DMS153 (cell line): ENCODE measurements at regions not wholly inside any gene's neighbourhood (a gene's known extent, or its start where the extent isn't known, plus 50 kb on each side); places are given as distances from the start of the nearest gene placed in this dataset.

Source experiments
- DNase-seq: peaks from one replicate; lab custom pipeline; 2025; lab: John Stamatoyannopoulos, UW

DNA sequence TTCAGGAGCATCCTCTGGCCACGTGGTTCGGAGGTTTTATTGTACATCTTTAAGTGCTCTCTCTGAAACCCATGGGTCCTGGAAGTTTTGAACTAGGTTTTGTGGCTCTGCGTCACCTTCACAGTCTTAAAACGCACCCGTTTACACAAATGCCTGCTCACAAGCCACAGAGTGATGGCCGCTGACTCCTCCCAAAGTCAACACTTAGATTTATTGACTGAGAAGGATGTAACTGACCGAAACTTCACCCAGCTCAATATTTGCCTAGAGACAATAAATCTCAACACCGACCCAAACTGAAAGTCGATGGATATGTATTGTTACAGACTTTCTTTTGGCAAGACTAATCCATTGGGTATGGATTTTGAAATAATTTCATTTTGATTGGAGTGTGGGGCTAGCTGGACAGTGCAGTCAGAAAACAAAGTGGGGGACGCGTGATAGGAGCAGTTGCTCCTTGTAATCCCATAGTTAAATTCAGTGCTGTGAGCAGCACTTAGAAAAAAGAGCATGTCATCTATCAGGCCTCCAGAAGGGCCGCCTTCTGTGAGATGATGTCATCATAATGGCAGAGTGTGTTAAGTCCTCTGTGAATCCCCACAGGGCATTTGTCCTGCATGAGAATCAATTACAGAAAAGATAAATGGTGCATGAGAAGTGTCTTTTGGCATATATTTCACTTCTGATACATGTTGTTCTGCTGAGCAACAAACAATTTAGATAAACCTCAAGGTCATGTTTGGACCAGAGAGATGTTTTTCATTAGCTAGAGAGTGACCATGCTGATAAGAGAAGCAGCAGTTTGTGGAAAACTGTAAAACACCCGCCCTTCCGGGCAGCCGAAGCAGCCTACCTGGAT is 183.7 kb downstream of the INO80D start:
- DNase-seq: peak; percentile 77

DNA sequence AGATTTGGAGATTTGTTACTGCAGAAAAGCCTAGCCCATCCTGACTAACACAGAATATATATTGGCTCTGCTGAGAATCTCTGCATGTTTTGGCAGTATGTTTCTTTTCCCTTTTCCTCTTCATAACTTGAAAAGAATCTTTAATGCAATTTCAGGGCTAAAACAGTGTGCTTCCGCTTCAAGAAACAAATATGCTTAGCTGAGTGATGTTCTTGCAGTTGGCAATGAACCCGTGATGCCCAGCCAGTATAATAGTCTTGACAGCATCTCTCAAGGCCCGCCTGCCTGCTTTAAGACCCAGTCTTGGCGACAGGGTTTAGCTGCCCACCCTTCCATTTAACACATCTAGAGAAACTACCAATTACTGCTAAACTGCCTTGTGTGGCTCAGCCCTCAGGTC is 184.5 kb downstream of the INO80D start:
- no peak for DNase-seq

DNA sequence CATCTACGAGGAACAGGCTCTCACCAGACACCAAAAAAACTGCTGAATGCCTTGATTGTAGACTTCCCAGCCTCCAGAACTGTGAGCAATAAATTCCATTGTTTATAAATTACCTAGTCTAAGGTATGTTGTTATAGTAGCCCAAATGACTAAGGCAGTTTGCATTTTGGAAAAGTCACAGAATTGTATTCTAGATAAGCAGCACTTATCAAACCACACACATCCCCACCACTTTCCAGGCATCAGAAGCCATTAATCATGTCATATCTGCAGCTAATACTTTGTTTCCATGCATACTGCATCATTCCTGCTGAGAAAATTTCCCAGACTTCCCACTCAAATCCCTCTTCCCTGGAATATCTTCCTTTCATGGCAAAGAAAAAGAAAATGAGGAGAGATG is 187.2 kb downstream of the INO80D start:
- DNase-seq: no peak

DNA sequence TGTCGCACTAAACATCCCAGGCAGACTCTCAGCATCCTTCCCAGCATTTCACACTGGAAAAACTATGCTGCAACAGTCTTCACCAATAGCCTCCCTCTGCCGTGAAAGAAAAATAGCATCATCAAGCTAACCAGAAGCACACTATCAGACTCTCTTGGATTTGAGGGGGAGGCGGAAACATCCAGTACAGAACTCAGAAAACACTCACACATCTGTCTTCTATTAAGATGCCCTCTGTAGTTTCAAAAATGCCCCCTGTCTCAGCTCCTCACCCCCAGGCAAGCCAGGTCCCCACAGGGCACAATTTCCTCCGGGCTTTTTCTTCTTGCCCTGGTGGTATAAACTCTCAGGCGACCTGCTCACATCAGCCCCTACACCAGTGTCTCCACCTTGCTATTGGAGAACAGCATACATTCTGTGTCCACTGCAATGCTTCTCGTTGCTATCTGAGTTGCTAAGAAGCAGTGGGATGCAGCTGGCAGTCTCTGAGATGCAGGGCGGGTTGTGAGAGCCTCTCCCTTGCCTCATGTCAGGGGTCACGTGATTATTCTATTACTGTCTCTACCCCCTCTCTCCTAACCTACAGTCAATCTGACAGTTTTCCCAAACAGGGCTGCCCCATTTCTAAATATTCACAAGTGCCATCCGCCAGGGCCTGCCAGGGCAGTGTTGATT is 189.9 kb downstream of the INO80D start:
- peak; percentile 8 for DNase-seq

DNA sequence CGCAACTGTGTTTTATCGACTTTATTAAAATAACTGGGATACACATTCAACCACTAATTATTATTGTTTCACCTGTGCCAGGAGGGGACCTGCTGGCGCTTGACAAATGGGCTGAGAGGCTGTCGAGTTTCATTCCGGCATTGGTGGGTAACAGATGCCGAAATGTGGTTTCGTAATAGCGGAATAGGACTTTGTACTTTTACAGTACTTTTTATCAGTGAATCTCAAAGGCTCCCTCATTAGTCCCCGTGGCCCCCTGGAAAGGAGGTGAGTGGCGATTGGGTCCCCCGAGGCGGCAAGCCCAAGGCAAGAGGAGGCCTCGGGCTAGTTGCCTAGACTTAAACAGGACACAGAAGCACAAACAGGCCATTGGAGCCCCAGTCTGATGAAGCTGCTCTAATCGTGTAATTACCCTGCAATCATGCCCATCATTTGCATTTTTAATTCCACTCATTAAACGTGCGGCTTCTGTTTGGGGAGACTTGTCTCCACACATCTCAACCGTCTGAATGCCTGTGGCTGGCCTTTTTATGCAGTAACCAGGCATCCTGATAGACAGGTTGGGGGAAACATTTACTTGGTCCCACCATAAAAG is 193.2 kb downstream of the INO80D start:
- no peak for DNase-seq

DNA sequence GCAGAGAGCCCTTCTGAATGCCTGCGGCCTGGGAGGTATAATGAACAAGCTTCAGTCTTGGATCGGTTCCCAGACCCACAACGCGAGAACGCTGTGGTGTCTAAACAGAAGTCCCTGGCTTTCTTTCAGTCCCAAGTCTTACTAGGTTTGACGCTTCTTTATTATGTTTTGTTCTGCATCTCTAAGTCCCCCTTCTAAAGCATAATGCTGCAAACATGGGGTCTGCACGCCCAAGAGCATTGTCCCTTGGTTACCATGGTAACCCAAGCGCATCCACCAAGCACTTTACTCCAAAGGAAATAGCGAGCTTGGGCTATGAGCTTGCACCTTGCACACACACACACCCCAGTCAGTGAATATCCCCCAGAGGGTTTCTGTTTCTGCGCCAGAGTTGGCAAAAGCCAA is 193.7 kb downstream of the INO80D start:
- peak; percentile 69 for DNase-seq

DNA sequence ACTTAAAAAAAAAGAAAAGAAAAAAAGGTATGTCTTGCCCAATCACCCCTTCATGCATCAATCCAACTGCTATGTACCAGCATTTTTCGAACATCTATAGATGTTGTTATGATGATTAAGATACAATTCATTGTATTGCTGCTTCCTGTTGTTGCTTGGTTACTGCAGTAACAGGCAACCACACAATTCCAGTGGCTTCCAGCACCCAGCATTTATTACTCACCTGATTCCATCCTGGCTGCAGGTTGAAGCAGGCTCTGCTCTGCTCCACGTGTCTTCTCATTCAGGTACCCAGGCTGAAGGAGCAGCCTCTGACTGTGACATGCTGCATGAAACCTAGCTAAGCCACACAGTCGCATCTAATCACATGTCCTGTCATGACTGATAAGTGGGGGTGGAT is 196.9 kb downstream of the INO80D start:
- DNase-seq: peak; percentile 92

DNA sequence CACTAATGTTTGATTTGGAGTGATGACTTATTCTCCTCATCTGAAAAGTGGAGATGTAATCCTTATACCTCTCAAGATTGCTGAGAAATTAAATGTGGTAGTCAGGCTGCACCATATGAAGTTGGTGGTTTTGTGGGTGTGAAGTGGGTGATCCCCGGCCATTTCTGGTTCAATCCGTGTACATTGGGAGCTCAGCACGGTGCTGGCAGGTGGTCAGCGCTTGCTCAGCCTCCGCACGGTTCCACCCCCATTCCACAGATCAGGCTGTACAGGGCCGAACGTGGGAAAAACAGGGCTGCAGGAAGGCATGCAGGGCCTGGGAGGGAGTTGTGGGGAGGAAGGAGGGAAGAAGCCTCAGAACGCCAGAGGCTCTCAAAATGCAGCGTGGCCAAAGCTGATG is 198.3 kb downstream of the INO80D start:
- DNase-seq: no peak

DNA sequence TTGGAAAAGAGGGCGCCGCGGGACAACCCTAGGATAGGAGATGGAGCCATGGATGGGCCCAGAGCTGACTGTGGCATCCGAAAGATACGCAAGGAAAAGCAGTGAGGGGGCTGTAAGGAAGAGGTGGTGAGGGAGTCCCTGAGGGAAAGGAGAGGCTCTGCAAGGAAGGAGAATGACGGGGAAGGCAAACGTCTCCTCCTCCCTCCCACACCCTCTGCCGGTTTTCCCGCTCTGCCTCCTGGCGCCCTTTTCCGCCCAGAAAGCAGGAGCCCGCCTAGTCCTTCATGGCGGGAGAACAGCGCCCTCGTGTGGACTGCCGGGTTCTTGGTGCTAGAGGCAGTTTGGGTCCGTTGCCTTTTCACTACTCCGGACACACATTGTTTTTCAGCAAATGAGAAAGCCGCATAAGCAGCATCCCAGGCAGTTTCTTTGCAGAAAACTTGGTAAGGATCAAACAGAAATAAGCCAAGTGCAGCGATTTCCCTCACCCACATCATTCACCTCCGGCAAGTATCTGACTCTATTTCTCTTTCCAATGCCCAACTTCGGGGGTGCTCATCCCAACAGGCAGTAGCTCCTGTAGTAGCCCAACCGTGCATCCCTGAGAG is 200.4 kb downstream of the INO80D start:
- DNase-seq: no peak

DNA sequence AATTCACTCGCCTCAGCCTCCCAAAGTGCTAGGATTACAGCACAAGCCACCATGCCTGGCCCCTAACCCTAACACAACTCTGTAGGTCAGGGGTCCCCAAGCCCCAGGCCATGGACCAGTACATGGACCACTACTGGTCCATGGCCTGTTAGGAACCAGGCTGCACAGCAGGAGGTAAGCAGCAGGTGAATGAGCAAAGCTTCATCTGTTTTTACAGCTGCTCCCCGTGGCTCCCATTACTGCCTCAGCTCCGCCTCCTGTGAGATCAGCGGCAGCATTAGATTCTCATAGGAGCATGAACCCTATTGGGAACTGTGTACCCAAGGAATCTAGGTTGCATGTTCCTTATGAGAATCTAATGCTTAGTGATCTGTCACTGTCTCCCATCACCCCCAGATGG is 201.7 kb downstream of the NRP2 start:
- DNase-seq: no peak

DNA sequence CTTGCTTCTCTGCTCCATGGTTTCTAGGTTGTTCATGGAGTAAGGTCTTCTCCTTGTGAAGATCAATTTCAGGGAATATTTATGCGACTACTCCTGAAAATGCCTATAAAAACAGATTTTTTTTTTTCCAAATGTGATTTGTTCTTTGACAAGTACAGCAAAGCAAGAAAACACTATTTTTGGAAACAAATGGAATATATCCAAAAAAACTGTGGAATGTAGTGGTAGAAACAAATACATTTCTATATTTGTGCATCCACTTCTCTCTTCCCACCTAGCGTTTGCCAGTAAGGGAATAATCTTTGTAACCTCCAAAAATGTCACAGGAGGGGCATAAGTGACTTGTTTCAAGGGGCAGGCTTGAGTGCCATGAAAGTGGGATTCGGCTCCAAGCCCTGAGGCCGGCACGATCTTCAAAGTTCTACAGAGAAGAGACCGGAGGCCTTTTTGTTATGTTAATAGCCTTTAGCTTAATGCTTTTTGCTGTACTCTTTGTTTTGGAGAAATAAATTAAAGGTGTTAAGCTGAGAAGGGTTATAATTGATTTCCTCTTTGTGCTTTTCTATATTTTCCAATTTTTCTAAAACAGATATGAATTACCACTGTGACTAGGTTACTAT is 200.6 kb downstream of the NRP2 start:
- DNase-seq: no peak

DNA sequence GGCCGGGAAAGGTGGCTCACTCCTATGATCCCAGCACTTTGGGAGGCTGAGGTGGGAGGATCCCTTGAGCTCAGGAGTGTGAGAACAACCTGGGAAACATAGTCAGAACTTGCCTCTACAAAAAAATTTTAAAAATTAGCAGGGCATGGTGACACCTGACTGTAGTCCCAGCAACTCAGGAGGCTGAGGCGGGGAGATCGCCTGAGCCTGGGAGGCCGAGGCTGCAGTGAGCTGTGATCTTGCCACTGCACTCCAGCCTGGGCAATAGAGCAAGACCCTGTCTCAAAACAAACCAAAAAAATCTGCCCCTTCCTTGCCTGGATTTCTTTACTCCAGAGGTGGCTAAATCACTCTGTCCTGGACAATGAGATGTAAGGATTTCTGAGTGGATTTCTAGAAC is 197.7 kb downstream of the NRP2 start:
- DNase-seq: no peak

DNA sequence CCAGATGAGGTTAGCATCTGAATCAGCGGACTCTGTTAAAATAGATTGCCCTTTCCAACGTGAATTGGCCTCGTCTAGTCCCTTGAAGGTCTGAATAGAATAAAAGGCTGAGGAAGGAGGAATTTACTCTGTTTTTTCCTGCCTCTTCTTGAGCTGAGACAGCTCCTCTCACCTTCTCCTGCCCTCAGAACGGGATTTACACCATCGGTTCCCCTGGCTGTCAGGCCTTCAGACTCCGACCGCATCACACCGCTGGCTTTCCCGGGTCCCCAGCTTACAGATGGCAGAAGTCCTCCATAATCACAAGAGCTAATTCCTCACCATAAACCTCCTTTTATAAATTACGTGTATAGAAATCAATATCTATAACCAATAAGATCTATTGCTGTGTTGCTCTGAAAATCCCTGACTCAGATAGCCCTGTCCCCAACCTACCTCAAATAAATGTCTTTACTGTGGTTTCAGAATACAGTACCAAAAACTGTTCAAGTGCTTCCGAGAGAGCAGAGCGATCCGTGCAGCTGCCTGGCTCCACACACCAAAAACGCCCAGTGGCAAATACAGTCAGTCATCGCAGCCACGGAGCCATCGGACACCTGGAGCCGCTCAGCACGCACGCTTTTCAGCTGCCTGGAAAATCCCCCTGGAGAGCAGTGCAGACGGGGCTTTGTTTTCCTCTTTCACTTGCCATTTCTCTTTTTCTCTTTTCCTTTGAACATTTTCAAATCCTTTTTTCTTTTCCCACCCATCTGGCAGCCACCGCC is 196.9 kb downstream of the NRP2 start:
- DNase-seq: peak; percentile 41

DNA sequence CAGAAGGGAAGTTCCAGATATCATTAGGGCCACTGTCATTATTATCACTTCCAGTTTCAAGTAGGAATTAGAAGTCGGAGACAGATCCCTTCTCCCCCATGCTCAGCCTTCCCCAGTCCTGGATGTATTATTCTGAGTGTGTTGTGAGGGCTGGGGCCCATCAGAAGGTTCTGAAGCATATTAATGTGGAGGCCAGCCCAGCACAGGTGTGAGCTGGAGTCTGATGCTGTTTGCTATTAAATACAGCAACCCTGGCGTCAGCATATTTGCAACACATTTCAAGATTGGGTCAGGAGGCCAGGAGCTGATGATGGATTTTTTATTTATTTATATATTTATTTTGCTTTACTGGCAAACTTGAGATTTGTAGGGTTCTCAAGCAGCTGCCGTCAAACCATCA is 195.2 kb downstream of the NRP2 start:
- DNase-seq: no peak

DNA sequence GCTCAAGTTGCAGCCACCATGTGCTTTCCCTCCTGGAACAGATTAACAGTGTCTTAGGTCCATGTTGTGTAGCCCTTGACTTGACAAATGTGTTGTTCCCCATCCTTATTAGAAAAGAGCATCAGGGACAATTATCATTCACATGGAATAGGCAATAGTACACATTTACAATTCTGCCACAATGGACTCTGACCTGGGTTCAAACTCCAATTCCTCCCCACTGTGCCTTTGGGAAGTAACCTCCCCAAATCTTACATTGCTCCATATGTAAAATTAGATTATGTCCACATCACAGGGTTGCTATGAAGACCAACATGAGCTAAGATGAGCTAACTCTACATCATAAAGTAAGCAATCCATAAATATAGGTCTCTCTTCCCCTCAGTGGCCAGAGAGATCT is 193.8 kb downstream of the NRP2 start:
- DNase-seq: no peak

DNA sequence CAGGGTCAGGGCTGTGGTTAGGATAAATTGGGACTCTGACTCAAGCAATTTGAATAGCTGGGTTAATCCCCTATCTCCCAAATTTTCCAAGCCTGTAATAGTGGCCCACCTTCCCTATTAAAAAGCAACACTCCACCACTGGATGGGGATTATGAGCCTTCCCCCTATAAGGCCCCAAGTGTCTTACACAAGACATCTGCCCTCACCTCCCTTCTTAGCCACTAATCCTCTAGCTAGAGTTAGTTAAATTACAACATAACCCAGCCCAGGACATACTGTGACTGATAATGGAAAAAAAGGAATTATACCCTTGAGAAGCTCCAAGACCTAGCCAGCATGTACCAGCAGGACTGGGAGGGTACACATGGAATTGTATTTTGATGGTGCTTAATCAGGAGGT is 190.4 kb downstream of the NRP2 start:
- no peak for DNase-seq

DNA sequence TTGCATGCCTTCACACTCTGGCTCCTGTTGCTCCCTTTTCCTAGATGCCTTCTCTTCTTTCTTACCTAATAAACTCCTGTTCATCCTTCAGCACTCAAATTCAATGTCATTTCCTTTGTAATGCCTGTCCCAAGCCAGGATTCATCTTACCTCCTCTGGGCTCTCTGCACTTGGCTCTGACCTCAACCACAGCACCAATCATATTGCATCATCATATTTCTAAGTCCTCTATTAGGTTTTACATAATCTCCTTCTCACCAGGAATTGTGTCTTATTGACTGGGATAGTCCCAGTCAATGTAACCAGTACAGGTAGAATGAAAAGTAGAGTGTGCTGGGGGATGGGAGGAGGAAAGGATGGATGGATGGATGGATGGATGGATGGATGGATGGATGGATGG is 187.1 kb downstream of the NRP2 start:
- DNase-seq: no peak

DNA sequence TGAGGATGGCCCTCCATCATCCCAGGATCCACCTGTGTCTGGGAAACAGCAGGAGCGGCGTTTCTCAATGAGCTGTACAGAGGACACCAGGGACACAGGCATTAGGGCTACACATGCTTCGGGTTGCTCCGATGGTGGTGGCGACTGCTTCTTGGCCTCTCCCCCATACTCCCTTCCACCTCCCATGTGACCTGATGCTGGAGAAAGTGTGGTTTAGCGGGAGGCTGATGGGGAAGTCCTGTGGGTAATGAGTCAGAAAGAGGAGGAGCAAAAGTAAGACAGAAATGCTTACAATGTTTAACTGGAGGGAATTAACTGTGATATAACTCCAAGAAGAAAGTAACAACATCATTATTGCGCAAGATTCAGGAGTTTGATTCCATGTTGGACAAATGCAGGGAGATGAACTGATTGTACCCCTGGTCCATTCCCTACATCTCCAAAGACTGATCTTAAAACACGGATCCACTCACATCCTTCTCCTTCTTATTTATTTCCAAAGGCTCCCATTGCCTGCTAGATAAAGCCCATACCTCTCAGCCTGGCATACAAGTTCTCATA is 186.6 kb downstream of the NRP2 start:
- no peak for DNase-seq

DNA sequence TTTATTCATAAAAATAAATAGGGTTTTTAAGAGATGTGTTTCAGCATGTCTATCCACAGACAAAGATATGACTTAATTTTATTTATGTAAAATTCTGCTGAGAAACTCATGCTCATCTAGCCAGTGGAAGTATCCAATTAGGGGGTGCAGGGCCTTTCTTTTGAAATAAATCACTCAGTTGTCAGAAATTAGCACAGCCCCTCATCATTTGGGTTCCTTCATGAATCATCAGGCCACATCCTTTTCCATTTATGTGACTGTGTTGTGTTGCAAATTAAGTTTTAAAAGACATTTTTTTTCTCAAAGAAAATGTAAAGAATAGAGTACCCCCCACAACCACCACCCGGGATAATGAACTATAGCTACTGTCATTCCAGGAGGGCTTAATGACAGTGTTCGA is 185.8 kb downstream of the NRP2 start:
- DNase-seq: no peak

DNA sequence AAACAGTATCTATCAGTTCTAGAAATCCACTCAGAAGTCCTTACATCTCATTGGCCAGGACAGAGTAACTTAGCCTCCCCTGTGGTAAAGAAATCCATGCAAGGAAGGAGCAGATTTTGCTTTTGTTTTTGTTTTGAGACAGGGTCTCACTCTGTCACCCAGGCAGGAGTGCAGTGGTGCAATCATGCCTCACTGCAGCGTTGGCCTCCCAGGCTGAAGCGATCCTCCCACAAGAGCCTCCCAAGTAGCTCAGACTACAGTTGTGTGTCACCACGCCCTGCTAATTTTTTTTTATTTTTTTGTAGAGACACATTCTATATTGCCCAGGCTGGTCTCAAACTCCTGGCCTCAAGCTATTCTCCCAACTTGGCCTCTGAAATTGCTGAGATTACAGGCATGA is 185.1 kb downstream of the NRP2 start:
- DNase-seq: no peak

DNA sequence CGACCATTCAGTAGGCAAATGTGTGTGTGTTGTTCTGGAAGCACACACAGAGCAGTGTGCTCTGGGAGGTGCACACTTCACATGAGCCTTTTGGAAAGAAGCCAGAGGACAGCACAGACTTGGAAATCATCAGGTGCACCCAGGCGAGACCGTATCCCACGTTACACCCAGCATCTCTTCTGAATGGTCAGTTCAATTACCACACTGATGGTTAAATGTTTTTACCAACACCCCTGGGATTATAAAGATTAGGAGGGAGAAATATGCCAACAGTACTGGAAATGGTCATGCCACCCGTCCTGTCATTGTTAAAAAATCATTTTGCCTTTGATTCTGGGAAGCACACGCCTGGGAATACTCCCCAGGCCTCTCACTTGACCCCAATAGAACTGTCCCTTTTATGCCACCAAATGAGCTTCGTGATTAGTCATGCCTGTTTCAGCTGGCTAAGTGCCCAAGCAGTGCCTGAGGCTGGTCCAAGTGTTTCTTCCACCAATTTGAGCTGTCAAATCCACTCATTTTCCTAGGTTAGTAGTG is 183.7 kb downstream of the NRP2 start:
- DNase-seq: peak; percentile 86
